ENCODE measurements at regions not wholly inside any gene's neighbourhood (a gene's known extent, or its start where the extent isn't known, plus 50 kb on each side); places are given as distances from the start of the nearest gene placed in this dataset.

- Histone ChIP-seq H3K4me1 (ENCODE audit: insufficient read depth) (no peaks in the 10 kb centered on the region), H3K79me2 (no peaks in the 10 kb centered on the region), H3K27me3 (no peaks in the 10 kb centered on the region), H3K4me2 (no peak overlapping the region), H2AFZ (no peak overlapping the region), H3K27ac (no peak overlapping the region), H3K4me3 (no peak overlapping the region), H3K36me3 (replicated peaks; ENCODE audit: insufficient read depth, low read depth) (no peaks in the 10 kb centered on the region), H3K9me2 (replicated peaks; ENCODE audit: insufficient read depth) (no peaks in the 10 kb centered on the region), H4K20me1 (ENCODE audit: insufficient read depth, poor library complexity, severe bottlenecking) (no peaks in the 10 kb centered on the region), H3K9me3 (ENCODE audit: low read depth) (no peaks in the 10 kb centered on the region)
- DNase-seq (ENCODE audit: low spot score): no peak
- TF ChIP-seq, protein P1, sequence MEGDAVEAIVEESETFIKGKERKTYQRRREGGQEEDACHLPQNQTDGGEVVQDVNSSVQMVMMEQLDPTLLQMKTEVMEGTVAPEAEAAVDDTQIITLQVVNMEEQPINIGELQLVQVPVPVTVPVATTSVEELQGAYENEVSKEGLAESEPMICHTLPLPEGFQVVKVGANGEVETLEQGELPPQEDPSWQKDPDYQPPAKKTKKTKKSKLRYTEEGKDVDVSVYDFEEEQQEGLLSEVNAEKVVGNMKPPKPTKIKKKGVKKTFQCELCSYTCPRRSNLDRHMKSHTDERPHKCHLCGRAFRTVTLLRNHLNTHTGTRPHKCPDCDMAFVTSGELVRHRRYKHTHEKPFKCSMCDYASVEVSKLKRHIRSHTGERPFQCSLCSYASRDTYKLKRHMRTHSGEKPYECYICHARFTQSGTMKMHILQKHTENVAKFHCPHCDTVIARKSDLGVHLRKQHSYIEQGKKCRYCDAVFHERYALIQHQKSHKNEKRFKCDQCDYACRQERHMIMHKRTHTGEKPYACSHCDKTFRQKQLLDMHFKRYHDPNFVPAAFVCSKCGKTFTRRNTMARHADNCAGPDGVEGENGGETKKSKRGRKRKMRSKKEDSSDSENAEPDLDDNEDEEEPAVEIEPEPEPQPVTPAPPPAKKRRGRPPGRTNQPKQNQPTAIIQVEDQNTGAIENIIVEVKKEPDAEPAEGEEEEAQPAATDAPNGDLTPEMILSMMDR (IDR thresholded peaks at IDR 0.05; ENCODE audit: poor library complexity): no peak
- TF ChIP-seq EZH2phosphoT487 (IDR thresholded peaks at IDR 0.05; ENCODE audit: low read depth, severe bottlenecking, unreplicated experiment) (no peak), EZH2 (IDR thresholded peaks at IDR 0.05; ENCODE audit: borderline replicate concordance) (no peak)
- 86% methylated on average over 1 of the region's 1 CpG for WGBS (ENCODE audit: low lambda C conversion rate, missing lambda C conversion rate)
Observed at GRCh38 chr18:66826211-66826610, 222.3 kb upstream of the CDH19 start.

DNA sequence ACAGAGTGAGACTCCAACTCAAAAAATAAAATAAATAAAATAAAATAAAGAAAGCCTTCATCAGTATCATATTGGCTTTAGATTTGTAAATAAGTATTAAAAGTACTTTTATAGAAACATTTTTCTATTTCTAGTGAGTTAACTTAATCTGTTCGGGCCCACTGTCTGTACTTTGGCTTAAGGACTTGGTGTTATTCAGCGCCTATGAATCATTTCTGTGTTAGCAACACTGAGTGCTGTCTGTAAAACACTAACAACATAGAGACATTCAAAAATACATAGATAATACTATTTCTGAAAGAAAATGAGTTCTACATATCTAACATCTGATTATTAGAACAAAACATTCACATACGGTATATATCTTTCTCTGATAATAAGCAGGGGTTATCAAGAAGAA, 221.5 kb upstream of the CDH19 start:
- Histone ChIP-seq H3K4me1 (ENCODE audit: insufficient read depth) (no peaks in the 10 kb centered on the region), H3K27ac (no peak overlapping the region), H3K9me2 (replicated peaks; ENCODE audit: insufficient read depth) (no peaks in the 10 kb centered on the region), H3K27me3 (no peaks in the 10 kb centered on the region), H3K79me2 (no peaks in the 10 kb centered on the region), H2AFZ (no peak overlapping the region), H3K36me3 (replicated peaks; ENCODE audit: insufficient read depth, low read depth) (no peaks in the 10 kb centered on the region), H4K20me1 (ENCODE audit: insufficient read depth, poor library complexity, severe bottlenecking) (no peaks in the 10 kb centered on the region), H3K9me3 (ENCODE audit: low read depth) (no peaks in the 10 kb centered on the region), H3K4me2 (no peak overlapping the region), H3K4me3 (no peak overlapping the region)
- DNase-seq (ENCODE audit: low spot score): no peak
- WGBS (ENCODE audit: low lambda C conversion rate, missing lambda C conversion rate): 93% methylated on average over 3 of the region's 3 CpGs
- TF ChIP-seq EZH2phosphoT487 (IDR thresholded peaks at IDR 0.05; ENCODE audit: low read depth, severe bottlenecking, unreplicated experiment) (no peak), EZH2 (IDR thresholded peaks at IDR 0.05; ENCODE audit: borderline replicate concordance) (no peak)
- TF ChIP-seq, protein P1 (IDR thresholded peaks at IDR 0.05; ENCODE audit: poor library complexity): no peak

- 92% methylated on average over 1 of the region's 1 CpG for WGBS (ENCODE audit: low lambda C conversion rate, missing lambda C conversion rate)
- Histone ChIP-seq H3K4me3 (no peak overlapping the region), H3K9me2 (replicated peaks; ENCODE audit: insufficient read depth) (no peaks in the 10 kb centered on the region), H3K79me2 (no peaks in the 10 kb centered on the region), H4K20me1 (ENCODE audit: insufficient read depth, poor library complexity, severe bottlenecking) (no peaks in the 10 kb centered on the region), H3K36me3 (replicated peaks; ENCODE audit: insufficient read depth, low read depth) (no peaks in the 10 kb centered on the region), H2AFZ (no peak overlapping the region), H3K27ac (no peak overlapping the region), H3K9me3 (ENCODE audit: low read depth) (no peaks in the 10 kb centered on the region), H3K27me3 (no peaks in the 10 kb centered on the region), H3K4me2 (no peak overlapping the region), H3K4me1 (ENCODE audit: insufficient read depth) (no peaks in the 10 kb centered on the region)
- TF ChIP-seq, protein P1 (IDR thresholded peaks at IDR 0.05; ENCODE audit: poor library complexity): no peak
- TF ChIP-seq EZH2phosphoT487 (IDR thresholded peaks at IDR 0.05; ENCODE audit: low read depth, severe bottlenecking, unreplicated experiment): no peak
- TF ChIP-seq EZH2 (IDR thresholded peaks at IDR 0.05; ENCODE audit: borderline replicate concordance): no peak
- DNase-seq (ENCODE audit: low spot score): no peak
Observed at GRCh38 chr18:66819235-66819634, 215.3 kb upstream of the CDH19 start.

- DNase-seq (ENCODE audit: low spot score): no peak
- no peaks in the 10 kb centered on the region for H3K36me3 ChIP-seq (replicated peaks; ENCODE audit: insufficient read depth, low read depth)
- TF ChIP-seq, protein P1 (IDR thresholded peaks at IDR 0.05; ENCODE audit: poor library complexity): no peak
- no peak for TF ChIP-seq EZH2phosphoT487 (IDR thresholded peaks at IDR 0.05; ENCODE audit: low read depth, severe bottlenecking, unreplicated experiment)
- no peak for TF ChIP-seq EZH2 (IDR thresholded peaks at IDR 0.05; ENCODE audit: borderline replicate concordance)
- no peaks in the 10 kb centered on the region for H3K9me2 ChIP-seq (replicated peaks; ENCODE audit: insufficient read depth)
- H3K79me2 ChIP-seq: no peaks in the 10 kb centered on the region
- H3K4me2 ChIP-seq: no peak overlapping the region
- no peaks in the 10 kb centered on the region for H3K9me3 ChIP-seq (ENCODE audit: low read depth)
- no peaks in the 10 kb centered on the region for H3K27me3 ChIP-seq
- H2AFZ ChIP-seq: no peak overlapping the region
- H3K27ac ChIP-seq: no peak overlapping the region
- no peaks in the 10 kb centered on the region for H4K20me1 ChIP-seq (ENCODE audit: insufficient read depth, poor library complexity, severe bottlenecking)
- H3K4me1 ChIP-seq (ENCODE audit: insufficient read depth): no peaks in the 10 kb centered on the region
- no peak overlapping the region for H3K4me3 ChIP-seq
Observed at GRCh38 chr18:66813138-66813537, 209.2 kb upstream of the CDH19 start.

All from hepatocyte (in vitro differentiated cells).